Rectal smooth muscle tissue (tissue), 1 donor: ENCODE measurements at regions not wholly inside any gene's neighbourhood (a gene's known extent, or its start where the extent isn't known, plus 50 kb on each side); places are given as distances from the start of the nearest gene placed in this dataset.

ENCODE experiments used
- H3K27ac ChIP-seq: one replicate; pipeline ENCODE4 v1.7.0; 2013; ENCODE audit warnings: low read depth, low read length, inconsistent platforms
- H3K27me3 ChIP-seq: one replicate; pipeline ENCODE4 v1.7.0; 2013; ENCODE audit warnings: low read length; ENCODE audit not compliant: control insufficient read depth, insufficient read depth
- H3K36me3 ChIP-seq: one replicate; pipeline ENCODE4 v1.7.0; 2013; ENCODE audit warnings: low read length; ENCODE audit not compliant: control insufficient read depth, insufficient read depth
- H3K4me1 ChIP-seq: one replicate; pipeline ENCODE4 v1.7.0; 2013; ENCODE audit warnings: low read length; ENCODE audit not compliant: control insufficient read depth, insufficient read depth
- H3K4me3 ChIP-seq: one replicate; pipeline ENCODE4 v1.7.0; 2013; ENCODE audit warnings: low read length
- H3K9ac ChIP-seq: one replicate; pipeline ENCODE4 v1.7.0; 2013; ENCODE audit warnings: low read length

DNA sequence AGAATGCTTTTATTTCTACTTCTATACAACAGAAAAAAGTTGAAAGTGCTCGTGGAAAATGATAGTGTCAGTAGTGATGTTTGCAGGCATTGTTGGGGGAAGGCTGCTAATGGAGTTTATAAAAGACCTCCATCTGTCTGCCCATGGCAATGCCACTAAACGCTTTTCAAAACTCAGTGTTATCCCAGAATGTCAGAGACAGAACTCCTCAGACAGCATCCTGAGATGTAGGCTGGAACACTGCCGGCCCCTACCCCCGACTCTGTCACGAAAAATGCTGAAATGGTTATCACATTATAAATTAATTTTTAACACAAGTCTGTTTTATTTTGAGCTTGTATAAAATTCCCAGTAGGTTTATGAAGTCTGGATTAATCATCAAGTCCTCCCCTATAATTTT is 128.9 kb downstream of the HS3ST1 start:
- Histone ChIP-seq H3K4me1 (no peaks in the 10 kb centered on the region), H3K9ac (no peak overlapping the region), H3K36me3 (no peaks in the 10 kb centered on the region), H3K27me3 (no peaks in the 10 kb centered on the region), H3K4me3 (no peak overlapping the region), H3K27ac (no peak overlapping the region)

DNA sequence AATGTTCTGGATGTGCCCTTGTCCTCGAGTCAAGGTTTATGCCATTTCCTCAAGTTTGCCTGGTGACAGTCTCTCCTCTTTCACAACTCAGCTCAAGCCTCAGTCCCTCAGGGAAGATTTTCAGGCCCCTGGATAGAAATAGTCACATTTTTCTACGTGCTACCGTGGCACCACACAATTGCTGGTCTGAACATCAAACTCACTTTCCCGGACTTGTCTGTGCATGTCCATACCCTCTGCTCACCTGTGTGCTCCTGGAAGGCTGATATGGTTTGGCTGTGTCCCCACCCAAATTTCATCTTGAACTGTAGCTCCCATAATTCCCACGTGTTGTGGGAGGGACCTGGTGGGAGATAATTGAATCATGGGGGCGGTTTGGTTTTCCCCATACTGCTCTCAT is 129.7 kb downstream of the HS3ST1 start:
- no peaks in the 10 kb centered on the region for H3K27me3 ChIP-seq
- H3K36me3 ChIP-seq, result no peaks in the 10 kb centered on the region
- no peak overlapping the region for H3K4me3 ChIP-seq
- H3K4me1 ChIP-seq, result no peaks in the 10 kb centered on the region
- peak overlapping the region; percentile 17 for H3K9ac ChIP-seq
- H3K27ac ChIP-seq, result no peak overlapping the region

DNA sequence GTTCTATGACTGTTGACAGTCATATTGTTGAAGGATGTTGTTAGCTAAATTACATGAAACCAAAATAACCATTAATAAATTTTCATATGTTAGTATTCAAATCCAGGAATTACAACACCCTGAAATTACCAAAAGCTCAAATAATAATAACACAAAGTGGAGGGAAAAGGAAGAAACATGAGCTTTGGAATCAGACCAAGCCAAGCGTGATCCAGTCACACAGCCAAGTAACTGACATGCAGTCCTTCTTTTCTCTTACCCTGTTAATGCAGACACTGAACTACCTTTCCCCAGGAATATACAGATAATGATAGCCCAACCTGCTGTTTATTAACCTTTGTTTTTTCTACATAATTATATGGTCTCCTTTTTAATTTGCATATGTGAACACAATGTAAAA is 130.2 kb downstream of the HS3ST1 start:
- H3K27ac ChIP-seq, result no peak overlapping the region
- H3K27me3 ChIP-seq, result no peaks in the 10 kb centered on the region
- H3K4me3 ChIP-seq, result no peak overlapping the region
- no peaks in the 10 kb centered on the region for H3K4me1 ChIP-seq
- no peaks in the 10 kb centered on the region for H3K36me3 ChIP-seq
- no peak overlapping the region for H3K9ac ChIP-seq

DNA sequence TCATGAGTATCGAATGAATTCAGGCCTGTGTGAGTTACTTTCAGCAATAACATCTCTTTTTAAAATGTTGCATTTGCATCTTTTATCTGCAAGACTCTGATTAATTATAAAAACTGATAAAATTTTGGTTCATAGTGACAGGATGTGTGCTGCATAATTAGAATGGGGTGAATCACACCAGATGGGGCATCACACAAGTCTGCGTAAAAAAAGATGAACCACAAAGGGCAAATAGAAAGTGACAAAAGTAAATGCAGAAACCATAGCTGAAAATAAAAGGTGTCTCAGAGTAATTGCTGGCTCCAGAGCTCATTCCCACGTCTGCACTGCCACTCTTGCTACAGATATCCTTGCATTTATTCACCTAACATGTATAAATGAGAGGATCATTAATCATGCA is 131.1 kb downstream of the HS3ST1 start:
- no peak overlapping the region for H3K9ac ChIP-seq
- H3K27me3 ChIP-seq, result no peaks in the 10 kb centered on the region
- no peaks in the 10 kb centered on the region for H3K4me1 ChIP-seq
- no peak overlapping the region for H3K4me3 ChIP-seq
- H3K36me3 ChIP-seq, result no peaks in the 10 kb centered on the region
- no peak overlapping the region for H3K27ac ChIP-seq

DNA sequence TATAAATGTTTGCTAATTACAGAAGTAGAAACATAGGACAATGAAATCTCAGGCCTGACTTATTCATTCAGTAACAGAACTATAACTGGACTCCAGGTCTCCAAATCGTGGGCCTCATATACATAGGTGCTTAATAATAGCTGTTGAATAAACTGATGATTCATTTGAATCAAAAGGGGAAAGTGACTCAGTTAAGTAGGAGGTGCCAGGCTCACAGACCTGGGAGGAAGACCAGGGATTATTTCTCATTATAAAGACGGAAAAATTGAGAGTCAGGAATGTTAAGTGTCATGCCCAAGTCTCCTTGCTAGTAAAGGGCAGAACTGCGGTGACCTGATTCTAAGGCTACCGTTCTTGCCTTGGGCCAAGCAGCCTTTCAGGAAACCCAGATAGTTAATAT is 131.5 kb downstream of the HS3ST1 start:
- no peaks in the 10 kb centered on the region for H3K4me1 ChIP-seq
- H3K4me3 ChIP-seq, result no peak overlapping the region
- H3K27ac ChIP-seq, result no peak overlapping the region
- no peaks in the 10 kb centered on the region for H3K36me3 ChIP-seq
- H3K9ac ChIP-seq, result no peak overlapping the region
- no peaks in the 10 kb centered on the region for H3K27me3 ChIP-seq

DNA sequence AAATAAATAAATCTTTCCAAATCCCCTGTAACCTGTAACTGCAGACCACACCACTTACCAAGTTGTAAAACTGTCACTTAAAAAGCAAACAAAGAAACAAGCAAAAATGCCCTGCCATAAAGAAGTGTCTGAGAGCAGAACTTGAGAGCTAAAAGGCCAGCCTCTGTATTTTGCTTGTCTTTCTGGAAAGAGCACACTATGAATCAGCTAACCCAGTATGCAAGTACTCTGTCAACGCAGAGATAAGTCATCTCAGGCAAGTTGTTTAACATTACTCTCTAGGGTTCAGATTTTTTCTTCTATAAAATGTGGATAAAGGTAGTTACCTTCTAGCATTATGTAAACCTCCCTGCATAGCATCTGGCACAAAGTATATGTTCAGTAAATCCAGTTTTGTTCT is 134.8 kb downstream of the HS3ST1 start:
- Histone ChIP-seq H3K27ac (no peak overlapping the region), H3K9ac (no peak overlapping the region), H3K36me3 (no peaks in the 10 kb centered on the region), H3K4me3 (no peak overlapping the region), H3K4me1 (no peaks in the 10 kb centered on the region), H3K27me3 (no peaks in the 10 kb centered on the region)

DNA sequence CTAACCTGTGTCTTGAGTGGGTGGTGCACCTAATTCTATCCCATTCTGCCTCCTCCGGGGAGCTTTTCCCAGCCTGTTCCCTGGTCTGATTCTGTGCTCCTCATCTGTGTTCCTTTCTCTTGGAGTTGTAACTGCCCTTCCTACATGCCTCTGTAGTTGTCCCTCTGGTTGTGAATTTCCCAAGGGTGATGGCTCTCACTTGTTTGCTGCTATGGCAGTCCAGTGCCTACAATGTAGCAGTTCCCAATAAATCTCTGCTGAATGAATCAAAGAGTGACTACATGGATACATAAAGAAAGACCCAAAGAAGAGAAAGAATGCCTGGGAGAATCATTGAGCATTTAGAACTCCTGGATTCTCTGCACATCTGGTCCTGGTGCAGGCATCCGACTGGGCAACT is 141.6 kb downstream of the HS3ST1 start:
- Histone ChIP-seq H3K4me1 (no peaks in the 10 kb centered on the region), H3K9ac (no peak overlapping the region), H3K4me3 (no peak overlapping the region), H3K36me3 (no peaks in the 10 kb centered on the region), H3K27ac (no peak overlapping the region), H3K27me3 (no peaks in the 10 kb centered on the region)

DNA sequence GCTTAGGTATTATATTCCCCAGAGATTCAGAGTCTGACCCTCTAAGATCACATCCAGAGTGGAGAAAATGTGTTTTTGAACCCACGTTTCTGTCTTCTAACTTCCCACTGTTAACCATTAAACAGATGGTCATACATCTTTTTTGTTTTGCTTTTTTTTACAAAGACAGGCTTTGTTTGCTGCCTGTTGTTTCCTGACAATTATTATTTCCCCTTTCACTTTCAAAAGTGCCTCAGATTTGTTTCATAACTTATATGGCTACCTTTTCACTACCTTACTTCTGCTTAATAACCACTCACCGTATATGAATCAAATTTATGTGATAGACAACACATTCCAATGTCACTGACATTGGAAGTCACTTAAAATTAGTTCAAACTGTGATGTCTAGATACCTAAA is 142.2 kb downstream of the HS3ST1 start:
- Histone ChIP-seq H3K36me3 (no peaks in the 10 kb centered on the region), H3K27me3 (no peaks in the 10 kb centered on the region), H3K4me1 (no peaks in the 10 kb centered on the region), H3K4me3 (no peak overlapping the region), H3K9ac (no peak overlapping the region), H3K27ac (no peak overlapping the region)

DNA sequence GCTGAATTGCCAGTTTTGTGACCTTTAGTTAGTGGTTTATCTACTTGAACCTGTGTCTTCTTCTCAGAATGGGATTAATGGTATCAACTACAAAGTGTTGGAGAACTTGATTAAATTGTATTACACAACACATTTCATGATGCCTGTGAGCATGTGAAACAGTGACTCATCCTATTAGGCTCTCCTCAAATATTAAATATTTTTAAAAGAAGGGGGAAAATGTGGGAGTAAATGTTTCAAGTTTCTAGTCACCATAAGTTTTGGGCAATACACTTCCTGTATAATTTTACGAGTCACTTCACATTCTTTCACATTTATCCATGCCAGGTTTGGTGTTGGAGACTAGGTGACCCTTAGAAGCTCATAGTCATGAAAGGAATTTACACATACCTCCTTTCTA is 147.0 kb downstream of the HS3ST1 start:
- no peak overlapping the region for H3K4me3 ChIP-seq
- H3K4me1 ChIP-seq, result no peaks in the 10 kb centered on the region
- H3K36me3 ChIP-seq, result no peaks in the 10 kb centered on the region
- H3K27me3 ChIP-seq, result no peaks in the 10 kb centered on the region
- no peak overlapping the region for H3K27ac ChIP-seq
- no peak overlapping the region for H3K9ac ChIP-seq

DNA sequence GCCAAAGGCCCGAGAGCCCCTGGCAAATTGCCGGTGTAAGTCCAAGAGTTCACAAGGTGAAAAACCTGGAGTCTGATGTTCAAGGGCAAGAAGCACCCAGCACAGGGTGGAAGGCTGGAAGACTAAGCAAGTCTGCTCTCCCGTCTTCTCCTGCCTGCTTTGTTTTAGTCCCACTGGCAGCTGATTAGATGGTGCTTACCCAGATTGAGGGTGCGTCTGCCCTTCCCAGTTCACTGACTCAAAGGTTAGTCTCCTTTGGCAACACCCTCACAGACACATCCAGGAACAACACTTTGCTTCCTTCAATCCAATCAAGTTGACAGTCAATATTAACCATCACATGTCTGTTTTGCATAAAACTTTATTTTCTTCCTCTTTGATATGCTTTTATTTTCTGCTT is 157.4 kb downstream of the HS3ST1 start:
- no peaks in the 10 kb centered on the region for H3K4me1 ChIP-seq
- H3K9ac ChIP-seq, result no peak overlapping the region
- H3K36me3 ChIP-seq, result no peaks in the 10 kb centered on the region
- H3K27ac ChIP-seq, result no peak overlapping the region
- no peak overlapping the region for H3K4me3 ChIP-seq
- no peaks in the 10 kb centered on the region for H3K27me3 ChIP-seq

DNA sequence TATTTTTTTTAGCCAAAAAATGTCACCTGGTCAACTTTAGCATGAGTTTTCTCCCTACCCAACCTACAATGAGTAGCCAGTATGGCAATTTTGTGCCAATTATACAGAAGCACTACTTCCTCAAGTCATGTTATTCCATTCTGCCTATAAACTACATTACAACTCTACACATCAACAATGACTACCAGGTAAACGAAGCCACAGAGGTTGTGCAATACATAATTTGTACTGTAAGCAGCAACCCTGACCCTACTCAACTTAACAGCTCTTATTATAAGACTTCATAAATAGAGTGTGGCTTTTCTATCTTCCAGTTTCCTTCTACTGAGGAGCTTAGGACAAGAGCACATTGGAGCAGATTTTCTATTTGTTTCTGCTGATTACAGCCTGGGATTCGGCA is 160.5 kb downstream of the HS3ST1 start:
- Histone ChIP-seq H3K36me3 (no peaks in the 10 kb centered on the region), H3K27me3 (no peaks in the 10 kb centered on the region), H3K27ac (no peak overlapping the region), H3K9ac (no peak overlapping the region), H3K4me1 (no peaks in the 10 kb centered on the region), H3K4me3 (no peak overlapping the region)

DNA sequence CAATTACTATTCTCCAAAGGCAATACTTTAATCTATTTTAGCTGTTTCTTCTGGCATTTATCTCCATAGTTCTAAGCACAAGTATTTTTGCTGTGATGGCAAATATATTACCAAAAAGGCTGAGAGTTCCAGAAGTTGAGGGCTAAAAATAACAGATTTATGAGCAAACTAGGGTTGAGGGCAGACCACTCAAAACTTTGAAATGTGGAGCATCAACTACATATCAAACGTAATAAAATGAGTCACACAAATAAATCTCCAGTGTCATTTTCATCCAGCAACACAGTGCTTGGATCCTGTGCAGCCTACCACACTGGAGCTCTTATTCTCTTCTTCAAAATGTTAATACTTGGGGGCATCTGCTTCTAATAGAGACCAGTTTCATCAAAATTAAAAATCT is 163.9 kb downstream of the HS3ST1 start:
- Histone ChIP-seq H3K36me3 (no peaks in the 10 kb centered on the region), H3K9ac (no peak overlapping the region), H3K27ac (no peak overlapping the region), H3K4me1 (no peaks in the 10 kb centered on the region), H3K4me3 (no peak overlapping the region), H3K27me3 (no peaks in the 10 kb centered on the region)

DNA sequence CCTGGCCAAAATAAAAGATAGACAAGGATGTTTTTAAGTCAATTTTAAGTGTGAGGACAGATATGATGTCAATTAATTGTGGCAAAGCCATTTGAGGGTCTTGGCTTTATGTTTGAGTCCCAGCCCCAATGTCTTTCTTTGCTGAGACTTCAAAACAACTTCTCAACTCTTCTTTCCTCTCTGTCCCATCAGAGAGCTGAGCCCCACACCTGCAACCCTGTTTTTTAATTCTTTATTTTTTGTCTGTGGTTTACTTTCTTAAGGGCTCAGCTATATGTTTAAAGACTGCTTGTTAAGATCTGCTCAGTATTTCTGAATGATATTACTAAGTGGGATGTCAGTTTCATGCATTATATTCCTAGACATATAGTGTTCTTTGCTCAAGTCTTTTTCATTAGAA is 164.3 kb downstream of the HS3ST1 start:
- Histone ChIP-seq H3K36me3 (no peaks in the 10 kb centered on the region), H3K9ac (no peak overlapping the region), H3K4me3 (no peak overlapping the region), H3K27me3 (no peaks in the 10 kb centered on the region), H3K27ac (no peak overlapping the region), H3K4me1 (no peaks in the 10 kb centered on the region)

DNA sequence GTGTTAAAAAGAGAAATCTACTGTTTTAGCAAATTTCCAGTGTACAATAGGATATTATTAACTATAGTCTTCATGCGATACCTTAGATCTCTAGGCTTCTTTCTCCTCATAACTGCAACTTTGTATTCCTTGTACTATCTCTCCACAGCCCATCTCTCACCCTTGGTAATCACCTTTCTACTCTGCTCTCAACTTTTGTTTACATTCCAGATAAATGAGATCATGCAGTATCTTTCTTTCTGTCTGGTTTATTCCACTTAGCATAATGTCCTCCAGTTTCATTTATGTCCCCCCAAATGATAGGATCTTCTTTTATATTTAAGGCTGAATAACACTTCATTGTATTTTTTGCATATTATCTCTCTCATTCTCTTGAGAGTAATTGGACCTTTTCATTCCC is 165.5 kb downstream of the HS3ST1 start:
- Histone ChIP-seq H3K36me3 (no peaks in the 10 kb centered on the region), H3K4me1 (no peaks in the 10 kb centered on the region), H3K4me3 (no peak overlapping the region), H3K27ac (no peak overlapping the region), H3K27me3 (no peaks in the 10 kb centered on the region), H3K9ac (no peak overlapping the region)
